ENCODE measurements at regions not wholly inside any gene's neighbourhood (a gene's known extent, or its start where the extent isn't known, plus 50 kb on each side); places are given as distances from the start of the nearest gene placed in this dataset.
A peak's percentile ranks its signal among the peaks of the same experiment; 100 is the strongest.

DNA sequence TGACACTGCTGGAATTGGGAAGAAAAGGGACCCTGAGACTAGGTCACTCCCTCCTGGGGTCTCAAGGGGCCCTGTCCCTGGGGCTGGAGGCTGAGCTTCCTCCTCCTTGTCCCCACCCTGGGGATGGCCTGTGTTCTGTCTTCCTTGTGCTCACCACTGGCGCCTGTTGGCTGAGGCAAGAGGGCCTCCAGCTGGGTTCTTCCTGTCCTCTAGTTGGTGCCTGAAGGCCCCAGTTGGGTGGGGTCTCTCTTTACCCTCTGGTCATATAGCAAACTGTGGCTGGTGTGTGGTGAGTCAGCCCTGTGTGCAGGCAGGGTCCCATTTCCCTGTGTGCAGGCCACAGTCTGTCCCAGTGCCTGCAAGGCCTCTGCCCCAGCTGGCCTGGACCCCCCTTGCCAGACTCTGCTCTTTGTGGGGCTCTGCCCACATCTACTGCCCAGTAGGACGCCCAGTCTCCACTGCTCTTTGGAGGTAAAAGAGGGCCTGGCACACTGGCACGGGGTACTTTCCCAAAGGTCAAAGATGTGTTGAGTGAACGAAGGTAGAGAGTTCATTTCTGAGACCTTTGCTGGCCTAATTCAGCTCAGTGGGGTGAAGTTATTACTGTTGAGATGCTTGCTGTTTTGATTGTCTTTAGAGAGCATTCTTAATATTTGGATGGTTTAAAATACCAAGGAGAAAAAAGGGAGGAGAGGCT is 55.1 kb upstream of the CLDN5 start:
- intact Hi-C loops (cut with DNase I; ENCODE audit: low total_unique reads): no loop called here
- no peak overlapping the region for H3K4me3 ChIP-seq
- H3K27ac ChIP-seq: peak overlapping the region in 1 of 8 donors; percentile 42
- no peak for TF ChIP-seq POLR2AphosphoS5 (IDR thresholded peaks at IDR 0.05)
- TF ChIP-seq POLR2A (IDR thresholded peaks at IDR 0.05): no peak
- no peak for TF ChIP-seq CTCF (IDR thresholded peaks at IDR 0.05 in 8 of 11, conservative IDR thresholded peaks at IDR 0.05 in 3 of 11)
- peaks cover 0 to 10% (median 0%) of the 10 kb centered on the region in 7 donors for H3K27me3 ChIP-seq (replicated peaks in 1 of 7)
- 62 to 79% (median 65%) methylated on average over 4 of the region's 4 CpGs for WGBS, 5 donors
- H3K36me3 ChIP-seq: no peaks in the 10 kb centered on the region
- no peaks in the 10 kb centered on the region for H3K9me3 ChIP-seq
- peaks cover 0 to 38% (median 21%) of the 10 kb centered on the region in 6 donors for H3K4me1 ChIP-seq
- DNase-seq: no peak

- 11 to 19% (median 12%) methylated on average over 12 of the region's 12 CpGs for WGBS, 5 donors
- Histone ChIP-seq H3K4me1 (peaks cover 0 to 38% (median 21%) of the 10 kb centered on the region in 6 donors), H3K36me3 (no peaks in the 10 kb centered on the region), H3K9me3 (no peaks in the 10 kb centered on the region), H3K27me3 (replicated peaks in 1 of 7) (peaks cover 0 to 10% (median 0%) of the 10 kb centered on the region in 7 donors), H3K27ac (peak overlapping the region in 1 of 8 donors; percentile 42), H3K4me3 (no peak overlapping the region)
- no peak for DNase-seq
- TF ChIP-seq POLR2AphosphoS5 (IDR thresholded peaks at IDR 0.05) (peak; percentile 32 to 71 (median 59)), CTCF (IDR thresholded peaks at IDR 0.05 in 8 of 11, conservative IDR thresholded peaks at IDR 0.05 in 3 of 11) (no peak)
- intact Hi-C loops (cut with DNase I; ENCODE audit: low total_unique reads): no loop called here
Observed at GRCh38 chr22:19579880-19580279, 55.7 kb upstream of the CLDN5 start.

GRCh38 chr22:19580291-19580890 is 56.2 kb upstream of the CLDN5 start:
- Histone ChIP-seq H3K9me3 (no peaks in the 10 kb centered on the region), H3K27ac (peak overlapping the region in 1 of 8 donors; percentile 42), H3K36me3 (no peaks in the 10 kb centered on the region), H3K4me3 (no peak overlapping the region), H3K4me1 (peaks cover 0 to 38% (median 21%) of the 10 kb centered on the region in 6 donors), H3K27me3 (replicated peaks in 1 of 7) (peaks cover 0 to 10% (median 0%) of the 10 kb centered on the region in 7 donors)
- TF ChIP-seq POLR2A (IDR thresholded peaks at IDR 0.05): no peak
- no peak for TF ChIP-seq CTCF (IDR thresholded peaks at IDR 0.05 in 8 of 11, conservative IDR thresholded peaks at IDR 0.05 in 3 of 11)
- TF ChIP-seq POLR2AphosphoS5 (IDR thresholded peaks at IDR 0.05): no peak
- intact Hi-C loops (cut with DNase I; ENCODE audit: low total_unique reads): no loop called here
- no peak for DNase-seq
- WGBS, 5 donors: 62 to 69% (median 64%) methylated on average over 5 of the region's 5 CpGs

- intact Hi-C loops (cut with DNase I; ENCODE audit: low total_unique reads): no loop called here
- DNase-seq: no peak
- peaks cover 0 to 10% (median 0%) of the 10 kb centered on the region in 7 donors for H3K27me3 ChIP-seq (replicated peaks in 1 of 7)
- H3K9me3 ChIP-seq: no peaks in the 10 kb centered on the region
- no peaks in the 10 kb centered on the region for H3K36me3 ChIP-seq
- H3K4me3 ChIP-seq: no peak overlapping the region
- WGBS, 5 donors: 87 to 92% (median 89%) methylated on average over 17 of the region's 17 CpGs
- H3K4me1 ChIP-seq: peaks cover 0 to 30% (median 17%) of the 10 kb centered on the region in 6 donors
- no peak for TF ChIP-seq POLR2A (IDR thresholded peaks at IDR 0.05)
- TF ChIP-seq POLR2AphosphoS5 (IDR thresholded peaks at IDR 0.05): no peak
- TF ChIP-seq CTCF (IDR thresholded peaks at IDR 0.05 in 8 of 11, conservative IDR thresholded peaks at IDR 0.05 in 3 of 11): no peak
- H3K27ac ChIP-seq: no peak overlapping the region
Observed at GRCh38 chr22:19582033-19582693, 58.0 kb upstream of the CLDN5 start.
